ENCODE measurements at regions not wholly inside any gene's neighbourhood (a gene's known extent, or its start where the extent isn't known, plus 50 kb on each side); places are given as distances from the start of the nearest gene placed in this dataset.

GRCh38 chr7:8881916-8882315 is 448.5 kb downstream of the NXPH1 start:
- TF ChIP-seq CTCF (optimal IDR thresholded peaks at IDR 0.05 in 1 of 3, IDR thresholded peaks at IDR 0.05 in 1 of 3, conservative IDR thresholded peaks at IDR 0.05 in 1 of 3; ENCODE audit: extremely low read depth in 1 of 3, insufficient read depth in 2 of 3, low read length in 3 of 3) (no peak), EZH2 (IDR thresholded peaks at IDR 0.05; ENCODE audit: low read length) (no peak)

All from keratinocyte (primary cell).